H1 (cell line): ENCODE measurements at regions not wholly inside any gene's neighbourhood (a gene's known extent, or its start where the extent isn't known, plus 50 kb on each side); places are given as distances from the start of the nearest gene placed in this dataset.

Experiments used
- CHD2 ChIP-seq: IDR thresholded peaks from 2 replicates; pipeline ENCODE4 v1.6.1; 2012; ENCODE audit warnings: low read length, improper control_type of control experiment
- CHD7 ChIP-seq: fragments of 300-600 bp; sonication (generic); IDR thresholded peaks from 2 replicates; pipeline ENCODE4 v1.7.1; 2012; ENCODE audit warnings: low read length, moderate library complexity, mild to moderate bottlenecking, inconsistent platforms; ENCODE audit not compliant: insufficient replicate concordance
- E2F6 ChIP-seq: IDR thresholded peaks from 2 replicates; pipeline ENCODE4 v1.6.1; 2012; ENCODE audit warnings: inconsistent platforms
- EGR1 ChIP-seq: IDR thresholded peaks from 2 replicates; pipeline ENCODE4 v1.6.1; 2011; ENCODE audit warnings: low read depth, low read length, borderline replicate concordance
- KDM4A ChIP-seq: IDR thresholded peaks from one replicate; pipeline ENCODE4 v1.7.1; 2012; ENCODE audit warnings: low read depth, mild to moderate bottlenecking, moderate library complexity, low read length, inconsistent platforms; ENCODE audit not compliant: severe bottlenecking
- POU5F1 ChIP-seq: IDR thresholded peaks from 2 replicates; pipeline ENCODE4 v1.6.1; 2011; ENCODE audit warnings: low read depth, mild to moderate bottlenecking, low read length, moderate library complexity
- TAF1 ChIP-seq: IDR thresholded peaks from 2 replicates; pipeline ENCODE4 v1.6.1; 2011; ENCODE audit warnings: mild to moderate bottlenecking, low read depth, low read length
- USF2 ChIP-seq: IDR thresholded peaks from 2 replicates; pipeline ENCODE4 v1.6.1; 2011; ENCODE audit warnings: low read length, improper control_type of control experiment

GRCh38 chr7:112699725-112700513, 90.3 kb downstream of the TMEM168 start (continued):
- TF ChIP-seq CHD7 (no peak), CHD2 (no peak), KDM4A (no peak), TAF1 (no peak), USF2 (no peak), POU5F1 (no peak), EGR1 (no peak), E2F6 (no peak)
